ENCODE measurements at regions not wholly inside any gene's neighbourhood (a gene's known extent, or its start where the extent isn't known, plus 50 kb on each side); places are given as distances from the start of the nearest gene placed in this dataset.
"Not testable (repeated sequence)": the region's sequence is repeated elsewhere in the genome, so short reads cannot be mapped to it uniquely, and the experiment has no call there.

DNA sequence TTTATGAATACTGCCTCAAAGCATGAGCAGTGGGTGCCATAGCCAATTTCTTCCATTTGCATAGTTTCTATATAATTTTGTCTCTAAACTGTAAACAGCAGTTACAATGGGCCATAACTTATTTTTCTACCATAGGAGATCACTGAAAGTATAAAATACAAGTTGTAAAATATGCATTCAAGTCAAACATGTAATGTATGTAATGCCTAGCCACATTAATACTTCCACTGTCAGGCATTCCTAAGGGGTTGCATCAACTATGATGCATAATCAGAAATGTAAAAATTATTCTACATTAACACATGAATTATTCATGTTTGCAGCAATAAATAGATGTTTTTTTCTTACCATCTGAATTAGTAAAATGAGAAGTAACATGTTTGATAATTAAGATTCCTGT is 560.3 kb upstream of the ZP4 start:
- DNase-seq: no peak
- H3K27me3 ChIP-seq: no peaks in the 10 kb centered on the region
- TF ChIP-seq, protein P1, sequence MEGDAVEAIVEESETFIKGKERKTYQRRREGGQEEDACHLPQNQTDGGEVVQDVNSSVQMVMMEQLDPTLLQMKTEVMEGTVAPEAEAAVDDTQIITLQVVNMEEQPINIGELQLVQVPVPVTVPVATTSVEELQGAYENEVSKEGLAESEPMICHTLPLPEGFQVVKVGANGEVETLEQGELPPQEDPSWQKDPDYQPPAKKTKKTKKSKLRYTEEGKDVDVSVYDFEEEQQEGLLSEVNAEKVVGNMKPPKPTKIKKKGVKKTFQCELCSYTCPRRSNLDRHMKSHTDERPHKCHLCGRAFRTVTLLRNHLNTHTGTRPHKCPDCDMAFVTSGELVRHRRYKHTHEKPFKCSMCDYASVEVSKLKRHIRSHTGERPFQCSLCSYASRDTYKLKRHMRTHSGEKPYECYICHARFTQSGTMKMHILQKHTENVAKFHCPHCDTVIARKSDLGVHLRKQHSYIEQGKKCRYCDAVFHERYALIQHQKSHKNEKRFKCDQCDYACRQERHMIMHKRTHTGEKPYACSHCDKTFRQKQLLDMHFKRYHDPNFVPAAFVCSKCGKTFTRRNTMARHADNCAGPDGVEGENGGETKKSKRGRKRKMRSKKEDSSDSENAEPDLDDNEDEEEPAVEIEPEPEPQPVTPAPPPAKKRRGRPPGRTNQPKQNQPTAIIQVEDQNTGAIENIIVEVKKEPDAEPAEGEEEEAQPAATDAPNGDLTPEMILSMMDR (IDR thresholded peaks at IDR 0.05): no peak
- TF ChIP-seq POLR2AphosphoS5 (IDR thresholded peaks at IDR 0.05): no peak
- TF ChIP-seq EP300 (IDR thresholded peaks at IDR 0.05): no peak
- TF ChIP-seq POLR2A (IDR thresholded peaks at IDR 0.05): no peak
- intact Hi-C loops (cut with DNase I): no loop called here
- H3K27ac ChIP-seq: no peak overlapping the region
- no peaks in the 10 kb centered on the region for H3K9me3 ChIP-seq
- no peaks in the 10 kb centered on the region for H3K36me3 ChIP-seq
- no peaks in the 10 kb centered on the region for H3K4me1 ChIP-seq
- no peak overlapping the region for H3K4me3 ChIP-seq

DNA sequence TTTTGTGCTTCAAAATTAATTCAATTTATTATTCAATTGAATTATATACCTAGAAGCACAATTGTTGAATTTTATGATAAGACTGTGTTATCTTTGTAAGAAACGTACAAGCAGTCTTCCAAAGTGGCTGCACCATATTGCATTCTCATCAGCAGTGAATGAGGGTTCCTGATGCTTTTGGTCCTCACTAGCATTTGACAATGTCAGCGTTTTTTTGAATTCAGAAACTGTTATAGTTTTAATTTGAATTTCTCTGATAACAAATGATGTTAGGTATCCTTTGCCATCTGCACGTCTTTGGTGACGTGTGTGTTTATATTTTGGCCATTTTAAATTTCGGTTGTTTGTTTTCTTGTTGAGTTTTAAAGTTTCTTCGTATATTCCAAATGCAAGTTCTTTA is 553.0 kb upstream of the ZP4 start:
- Histone ChIP-seq H3K27me3 (no peaks in the 10 kb centered on the region), H3K27ac (no peak overlapping the region), H3K36me3 (no peaks in the 10 kb centered on the region), H3K4me3 (no peak overlapping the region), H3K4me1 (no peaks in the 10 kb centered on the region), H3K9me3 (no peaks in the 10 kb centered on the region)
- 65 to 85% methylated on average over 6 of the region's 6 CpGs for WGBS, 2 donors
- no peak for TF ChIP-seq POLR2A (IDR thresholded peaks at IDR 0.05)
- no peak for TF ChIP-seq EP300 (IDR thresholded peaks at IDR 0.05)
- TF ChIP-seq, protein P1 (IDR thresholded peaks at IDR 0.05): no peak
- TF ChIP-seq POLR2AphosphoS5 (IDR thresholded peaks at IDR 0.05): no peak
- intact Hi-C loops (cut with DNase I): no loop called here
- DNase-seq: no peak

DNA sequence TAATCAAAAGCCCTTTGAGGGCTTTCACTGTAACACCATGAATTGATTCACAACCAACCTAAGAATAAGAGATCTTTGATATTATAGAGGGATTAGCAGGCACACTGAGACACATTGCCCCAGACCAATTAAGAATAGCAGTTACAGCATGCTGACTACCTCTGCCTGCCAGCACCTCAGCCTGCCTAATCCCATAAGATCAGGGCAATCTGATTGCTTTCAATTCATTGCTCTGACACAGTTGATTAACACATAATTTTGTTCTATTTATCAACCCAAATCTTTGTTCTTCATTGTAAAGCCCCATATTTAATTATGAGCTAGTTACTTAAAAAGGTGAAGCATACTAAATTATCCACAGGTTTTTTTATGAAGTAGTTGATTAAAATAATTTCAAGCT is 548.8 kb upstream of the ZP4 start:
- TF ChIP-seq, protein P1 (IDR thresholded peaks at IDR 0.05): no peak
- TF ChIP-seq POLR2A (IDR thresholded peaks at IDR 0.05) (no peak), POLR2AphosphoS5 (IDR thresholded peaks at IDR 0.05) (no peak), EP300 (IDR thresholded peaks at IDR 0.05) (no peak)
- Histone ChIP-seq H3K4me3 (no peak overlapping the region), H3K9me3 (no peaks in the 10 kb centered on the region), H3K36me3 (no peaks in the 10 kb centered on the region), H3K27me3 (no peaks in the 10 kb centered on the region), H3K4me1 (no peaks in the 10 kb centered on the region), H3K27ac (no peak overlapping the region)
- DNase-seq: no peak
- intact Hi-C loops (cut with DNase I): no loop called here

DNA sequence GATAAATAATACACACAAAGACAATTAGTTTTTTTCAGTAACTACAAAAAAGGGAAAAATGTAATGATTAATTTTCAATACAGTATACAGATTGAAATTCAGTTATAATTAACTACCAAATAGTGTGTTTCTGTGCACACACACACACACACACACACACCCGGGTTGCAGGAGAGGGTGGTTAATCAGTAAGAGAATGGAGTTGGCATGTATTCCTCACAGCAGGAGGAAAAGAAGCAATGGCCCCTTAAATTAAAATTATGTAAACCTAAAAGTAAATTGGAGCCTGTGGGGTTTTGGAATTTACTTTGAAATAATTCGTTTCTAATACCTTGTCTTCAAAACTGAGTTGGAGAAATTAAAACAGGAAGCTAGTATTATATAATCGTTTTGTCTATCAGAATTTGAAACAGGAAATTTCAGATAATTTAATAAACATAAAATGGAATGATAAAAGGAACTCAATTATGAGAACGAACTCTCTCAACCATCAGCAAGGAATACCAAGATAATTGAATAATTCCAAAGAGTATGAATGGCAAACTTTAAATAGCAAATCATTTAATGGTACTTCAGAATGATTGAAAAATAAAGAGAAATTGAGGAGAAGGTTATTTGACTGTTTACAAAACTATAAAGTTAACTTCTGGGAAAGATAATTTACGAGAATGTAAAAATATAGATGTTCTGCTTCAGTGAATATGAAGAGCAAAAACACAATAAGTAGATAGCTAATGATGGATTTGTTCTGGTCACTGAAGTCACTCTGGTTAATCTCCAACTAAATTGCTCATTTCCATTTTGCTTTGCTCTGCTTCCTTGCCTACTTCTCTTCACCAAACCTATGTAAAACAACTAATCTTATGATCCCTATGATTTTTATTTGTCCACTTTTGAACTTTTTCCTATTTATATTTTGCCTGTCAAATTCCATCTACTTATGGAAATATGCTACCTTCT is 547.9 kb upstream of the ZP4 start:
- Histone ChIP-seq H3K4me1 (no peaks in the 10 kb centered on the region), H3K36me3 (no peaks in the 10 kb centered on the region), H3K9me3 (no peaks in the 10 kb centered on the region), H3K27me3 (no peaks in the 10 kb centered on the region), H3K4me3 (no peak overlapping the region), H3K27ac (no peak overlapping the region)
- intact Hi-C loops (cut with DNase I): no loop called here
- 25 to 61% methylated on average over 5 of the region's 5 CpGs for WGBS, 2 donors
- no peak for DNase-seq
- TF ChIP-seq POLR2A (IDR thresholded peaks at IDR 0.05): no peak
- TF ChIP-seq, protein P1 (IDR thresholded peaks at IDR 0.05): no peak
- no peak for TF ChIP-seq POLR2AphosphoS5 (IDR thresholded peaks at IDR 0.05)
- no peak for TF ChIP-seq EP300 (IDR thresholded peaks at IDR 0.05)

DNA sequence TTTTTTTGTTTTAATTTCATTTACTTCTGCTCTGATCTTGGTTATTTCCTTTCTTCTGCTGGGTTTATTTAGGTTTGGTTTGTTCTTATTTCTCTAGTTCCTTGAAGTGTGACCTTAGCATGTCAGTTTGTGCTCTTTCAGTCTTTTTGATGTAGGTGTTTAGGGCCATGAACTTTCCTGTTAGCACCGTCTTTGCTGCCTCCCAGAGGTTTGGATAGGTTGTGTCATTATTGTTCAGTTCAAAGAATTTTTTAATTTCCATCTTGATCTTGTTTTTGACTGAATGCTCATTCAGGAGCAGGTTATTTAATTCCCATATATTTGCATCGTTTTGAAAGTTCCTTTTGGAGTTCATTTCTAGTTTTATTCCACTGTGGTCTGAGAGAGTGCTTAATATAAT is 539.0 kb upstream of the ZP4 start:
- DNase-seq; H3K9me3 ChIP-seq; H3K4me1 ChIP-seq; H3K36me3 ChIP-seq; intact Hi-C loops (cut with DNase I); H3K4me3 ChIP-seq; H3K27me3 ChIP-seq; H3K27ac ChIP-seq: not testable (repeated sequence)
- WGBS, 2 donors: 68 to 71% methylated on average over 2 of the region's 2 CpGs

Data from sigmoid colon (tissue), 6 donors.